Effector CD4-positive, alpha-beta T cell (primary cell): ENCODE measurements at regions not wholly inside any gene's neighbourhood (a gene's known extent, or its start where the extent isn't known, plus 50 kb on each side); places are given as distances from the start of the nearest gene placed in this dataset.
"Not testable (repeated sequence)": the region's sequence is repeated elsewhere in the genome, so short reads cannot be mapped to it uniquely, and the experiment has no call there.

Experiments
- DNase-seq: peaks from one replicate; pipeline ENCODE4 v3.0.0-alpha.2; 2020

- no peak for DNase-seq
Observed at GRCh38 chr6:8361259-8361658, 74.1 kb downstream of the SLC35B3 start.

GRCh38 chr6:8352966-8353340 is 82.4 kb downstream of the SLC35B3 start:
- DNase-seq = no peak

GRCh38 chr6:8352335-8352965 is 82.9 kb downstream of the SLC35B3 start:
- DNase-seq = no peak

- DNase-seq = no peak
Observed at GRCh38 chr6:8343600-8343999, 91.7 kb downstream of the SLC35B3 start.

GRCh38 chr6:8342241-8342819 is 93.0 kb downstream of the SLC35B3 start:
- DNase-seq = no peak

- no peak for DNase-seq
Observed at GRCh38 chr6:8337147-8337546, 98.2 kb downstream of the SLC35B3 start.

- no peak for DNase-seq
Observed at GRCh38 chr6:8336406-8337057, 98.8 kb downstream of the SLC35B3 start.

- no peak for DNase-seq
Observed at GRCh38 chr6:8335896-8336295, 99.4 kb downstream of the SLC35B3 start.

- DNase-seq = no peak
Observed at GRCh38 chr6:8335381-8335780, 100.0 kb downstream of the SLC35B3 start.

GRCh38 chr6:8334113-8334512 is 101.2 kb downstream of the SLC35B3 start:
- DNase-seq = no peak

GRCh38 chr6:8329562-8329961 is 105.8 kb downstream of the SLC35B3 start:
- DNase-seq = no peak

GRCh38 chr6:8325743-8326142 is 109.6 kb downstream of the SLC35B3 start:
- no peak for DNase-seq

GRCh38 chr6:8322659-8323058 is 112.7 kb downstream of the SLC35B3 start:
- no peak for DNase-seq

- DNase-seq = no peak
Observed at GRCh38 chr6:8321671-8322404, 113.5 kb downstream of the SLC35B3 start.

GRCh38 chr6:8315154-8315553 is 120.2 kb downstream of the SLC35B3 start:
- DNase-seq = no peak

GRCh38 chr6:8301502-8301901 is 133.8 kb downstream of the SLC35B3 start:
- no peak for DNase-seq

GRCh38 chr6:8299034-8299433 is 136.3 kb downstream of the SLC35B3 start:
- no peak for DNase-seq

GRCh38 chr6:8282946-8283345 is 152.4 kb downstream of the SLC35B3 start:
- not testable (repeated sequence) for DNase-seq

GRCh38 chr6:8282380-8282779 is 153.0 kb downstream of the SLC35B3 start:
- no peak for DNase-seq

GRCh38 chr6:8279041-8279805 is 156.1 kb downstream of the SLC35B3 start:
- no peak for DNase-seq

- no peak for DNase-seq
Observed at GRCh38 chr6:8278562-8278961, 156.8 kb downstream of the SLC35B3 start.

- DNase-seq = no peak
Observed at GRCh38 chr6:8277769-8278168, 157.6 kb downstream of the SLC35B3 start.

GRCh38 chr6:8276148-8276547 is 159.2 kb downstream of the SLC35B3 start:
- no peak for DNase-seq
